SW 1271 (cell line): ENCODE measurements at regions not wholly inside any gene's neighbourhood (a gene's known extent, or its start where the extent isn't known, plus 50 kb on each side); places are given as distances from the start of the nearest gene placed in this dataset.

Experiments
- DNase-seq, 2 experiments: peaks; one replicate each; lab custom pipeline; 2025; lab: John Stamatoyannopoulos, UW

GRCh38 chrX:16222151-16222550 lies 54.9 kb downstream of the MAGEB17 start:
- DNase-seq: no peak

- DNase-seq: no peak
These were observed 56.1 kb downstream of the MAGEB17 start for GRCh38 chrX:16223385-16223784.

- DNase-seq: no peak
These were observed 71.9 kb downstream of the MAGEB17 start for GRCh38 chrX:16239211-16239610.

DNA sequence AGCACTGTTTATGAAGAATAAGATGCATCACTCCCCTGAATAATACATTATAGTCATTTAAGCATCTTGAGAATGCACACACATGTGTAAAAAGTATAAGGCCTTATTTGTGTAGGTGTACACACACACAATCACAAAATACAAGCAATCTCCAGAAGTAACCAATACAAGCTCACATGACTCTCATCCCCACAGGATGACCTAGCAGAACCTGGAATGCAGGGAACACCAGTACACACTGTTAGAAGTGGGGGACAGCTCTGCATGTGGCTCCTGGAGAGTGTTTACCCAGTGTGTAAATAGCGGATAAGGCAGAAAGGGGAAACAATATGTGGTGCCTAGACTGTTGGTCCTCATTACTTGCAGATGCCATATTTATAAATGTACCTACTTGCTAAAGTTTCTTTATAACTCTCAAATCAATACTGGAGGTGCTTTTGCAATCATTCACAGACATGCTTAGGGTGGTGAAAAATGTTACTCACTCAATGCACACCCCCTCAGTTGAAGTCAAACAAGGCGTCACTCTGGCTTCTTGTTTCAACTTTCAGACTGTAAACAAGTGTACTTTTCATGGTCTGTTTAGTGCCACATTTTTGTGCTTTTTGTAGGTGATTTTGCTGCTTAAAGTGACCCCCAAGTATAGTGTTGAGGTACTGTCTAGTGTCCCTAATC lies 73.1 kb downstream of the MAGEB17 start:
- no peak for DNase-seq

GRCh38 chrX:16240968-16241367 lies 73.7 kb downstream of the MAGEB17 start:
- no peak for DNase-seq

DNA sequence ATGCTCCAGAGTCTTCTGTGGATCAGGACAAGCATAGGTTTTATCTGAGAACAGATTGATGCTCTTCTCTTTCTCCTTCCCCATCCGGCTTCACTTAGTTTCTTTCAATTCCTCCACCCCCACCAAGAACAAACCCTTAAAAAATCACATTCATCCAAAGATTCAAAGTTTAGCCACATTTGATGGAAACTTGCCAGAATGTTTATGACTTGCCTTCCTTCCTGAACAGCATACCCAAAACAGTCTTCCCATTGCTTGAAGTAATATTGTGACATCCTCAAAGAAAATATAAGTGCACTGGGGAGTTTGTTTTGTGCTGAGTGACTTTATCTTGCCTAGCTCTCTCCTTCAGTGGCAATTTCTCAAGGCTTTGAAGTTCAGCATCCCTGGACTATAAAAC lies 83.0 kb downstream of the MAGEB17 start:
- no peak for DNase-seq

GRCh38 chrX:16251782-16252181 lies 84.5 kb downstream of the MAGEB17 start:
- no peak for DNase-seq

- DNase-seq: no peak
These were observed 91.6 kb downstream of the MAGEB17 start for GRCh38 chrX:16258882-16259281.

GRCh38 chrX:16267431-16267830 lies 100.2 kb downstream of the MAGEB17 start:
- no peak for DNase-seq

DNA sequence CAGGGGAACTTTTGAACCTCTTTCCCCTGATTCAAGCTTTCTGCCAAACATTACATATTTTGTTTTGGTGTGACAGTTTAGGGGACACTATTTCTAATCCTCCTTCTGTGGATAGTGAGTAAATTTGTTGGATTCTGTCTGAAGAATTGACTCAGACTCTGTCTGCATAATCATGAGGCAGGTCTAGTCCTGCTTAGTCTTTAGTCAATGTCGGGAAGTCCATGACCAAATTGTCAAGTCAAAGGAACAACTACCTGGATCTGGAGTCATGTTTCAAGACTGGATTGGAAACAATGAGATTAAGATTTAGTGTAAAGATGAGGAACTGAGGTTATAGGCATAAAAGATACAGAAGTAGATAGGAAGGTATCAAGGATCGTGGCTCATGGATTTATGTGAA lies 100.9 kb downstream of the MAGEB17 start:
- no peak for DNase-seq

DNA sequence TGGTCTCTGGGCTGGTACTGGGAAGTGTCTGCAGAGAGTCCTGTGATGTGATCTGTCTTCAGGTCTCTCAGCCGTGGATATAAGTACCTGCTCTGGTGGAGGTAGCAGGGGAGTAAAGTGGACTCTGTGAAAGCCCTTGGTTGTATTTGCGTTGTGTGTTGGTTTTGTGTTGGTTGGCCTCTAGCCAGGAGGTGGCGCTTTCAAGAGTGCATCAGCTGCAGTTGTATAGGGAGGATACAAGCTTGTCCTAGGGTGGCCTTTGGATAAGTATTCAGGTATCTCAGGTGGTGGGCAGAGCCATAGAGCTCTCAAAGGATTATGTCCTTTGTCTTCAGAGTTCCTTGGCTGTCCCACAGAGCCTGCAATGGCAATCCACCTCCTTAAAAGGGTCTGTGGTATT lies 111.6 kb downstream of the MAGEB17 start:
- no peak for DNase-seq

- DNase-seq: no peak
These were observed 114.9 kb downstream of the MAGEB17 start for GRCh38 chrX:16282209-16282608.

DNA sequence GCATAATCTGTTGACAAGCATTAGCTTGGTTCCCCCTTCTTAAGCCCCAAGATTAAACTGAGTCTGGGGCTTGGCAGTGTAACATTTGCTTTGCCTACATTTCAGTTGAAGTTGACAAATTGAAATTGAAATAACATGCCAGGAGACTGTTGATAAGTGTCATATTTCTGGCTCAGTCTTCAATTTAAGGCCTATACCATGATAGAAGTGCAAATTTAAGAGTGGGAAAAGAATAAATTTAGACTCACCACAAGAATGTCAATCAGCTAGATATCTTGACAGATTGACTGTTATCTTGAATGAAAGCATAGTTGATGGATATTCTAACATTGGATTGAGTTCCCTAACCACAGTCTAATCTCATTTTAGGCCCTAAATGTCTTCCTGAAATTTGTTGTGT lies 117.6 kb downstream of the MAGEB17 start:
- no peak for DNase-seq

- DNase-seq: no peak
These were observed 123.7 kb downstream of the MAGEB17 start for GRCh38 chrX:16290997-16291396.

DNA sequence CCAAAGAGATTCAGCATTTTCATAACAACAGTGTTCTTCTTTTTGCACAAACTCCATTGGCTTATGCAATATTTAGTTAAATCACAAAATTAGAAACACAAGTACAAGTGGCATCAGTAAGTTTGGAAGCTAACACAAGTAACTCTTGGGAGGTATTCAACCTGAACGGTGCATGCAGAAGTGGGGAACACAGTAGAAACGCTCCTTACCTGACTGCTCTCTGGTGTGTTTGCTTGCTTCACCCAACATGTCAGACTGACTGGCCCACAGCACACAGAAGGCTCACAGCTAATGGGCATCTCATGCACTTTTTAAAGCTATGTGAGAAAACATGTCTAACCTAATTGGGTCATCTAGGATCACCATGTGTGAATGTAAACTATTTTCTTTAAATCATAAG lies 133.6 kb downstream of the MAGEB17 start:
- no peak for DNase-seq

DNA sequence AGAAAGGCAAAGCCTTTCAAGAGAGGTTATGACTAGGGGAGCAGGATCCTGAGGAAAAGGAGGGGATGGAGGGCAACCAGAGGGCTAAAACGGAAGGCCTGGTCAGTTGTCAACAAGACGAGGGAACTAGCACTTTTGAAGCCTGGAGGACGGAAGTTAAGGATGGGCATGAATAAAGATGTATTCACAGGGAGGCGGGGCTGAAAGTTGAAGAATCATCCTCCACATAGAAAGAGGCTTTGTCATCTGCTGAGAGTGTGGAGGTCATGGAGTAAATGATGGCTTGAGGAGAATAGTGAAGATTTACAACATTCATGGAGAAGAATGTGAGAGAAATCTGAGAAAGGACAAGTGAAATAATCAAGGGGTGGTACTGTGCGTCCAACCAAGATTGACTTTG lies 137.5 kb downstream of the MAGEB17 start:
- no peak for DNase-seq

DNA sequence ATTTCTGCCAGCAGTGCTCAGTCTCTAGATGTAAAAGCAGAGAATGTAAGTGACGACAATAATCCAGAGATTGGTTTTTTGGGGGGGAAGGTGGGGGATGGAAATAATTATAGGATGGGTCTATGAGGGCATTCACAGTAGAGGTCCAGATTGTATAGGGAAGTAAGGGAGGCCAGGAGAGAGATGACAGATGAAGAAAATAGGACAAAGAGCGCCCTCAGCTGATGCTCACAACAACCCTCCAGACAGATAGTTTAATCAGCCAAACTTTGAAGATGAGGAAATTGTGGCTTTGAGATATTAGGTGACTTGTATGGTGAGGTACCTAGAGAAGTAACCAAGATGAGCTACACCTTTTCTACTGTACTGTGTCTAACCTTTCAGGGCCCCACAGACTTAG lies 137.9 kb downstream of the MAGEB17 start:
- DNase-seq: peak in 1 of 2 experiments; percentile 1

DNA sequence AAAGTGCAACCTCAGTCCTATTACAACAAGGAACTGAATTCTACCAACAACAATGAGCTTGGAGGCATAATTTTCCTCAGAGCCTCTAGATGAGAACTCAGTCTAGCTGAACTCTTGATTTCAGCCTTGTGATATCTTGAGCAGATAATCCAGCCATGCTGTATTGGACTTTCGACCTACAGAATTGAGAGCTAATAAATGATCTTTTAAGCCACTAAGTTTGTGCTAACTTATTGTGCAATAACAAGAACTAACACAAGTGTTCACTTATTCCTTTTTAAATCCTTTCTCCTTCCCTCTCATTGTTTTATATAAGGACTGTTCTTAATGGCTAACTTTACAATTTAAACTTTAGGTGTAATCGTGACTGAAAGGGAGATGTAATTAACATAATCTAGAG lies 140.7 kb downstream of the MAGEB17 start:
- no peak for DNase-seq

DNA sequence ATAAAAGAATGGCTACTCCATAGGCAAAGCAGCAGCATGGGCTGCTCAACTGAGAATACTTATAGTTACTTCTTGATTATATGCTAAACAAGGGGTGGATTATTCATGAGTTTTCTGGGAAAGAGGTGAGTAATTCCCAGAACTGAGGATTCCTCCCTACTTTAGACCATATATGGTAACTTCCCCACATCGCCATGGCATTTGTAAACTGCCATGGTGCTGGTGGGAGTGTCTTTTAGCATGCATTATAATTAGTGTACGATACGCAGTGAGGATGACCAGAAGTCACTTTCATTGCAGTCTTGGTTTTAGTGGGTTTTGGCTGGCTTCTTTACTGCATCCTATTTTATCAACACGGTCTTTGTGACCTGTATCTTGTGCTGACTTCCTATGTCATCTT lies 141.5 kb downstream of the MAGEB17 start:
- DNase-seq: no peak

DNA sequence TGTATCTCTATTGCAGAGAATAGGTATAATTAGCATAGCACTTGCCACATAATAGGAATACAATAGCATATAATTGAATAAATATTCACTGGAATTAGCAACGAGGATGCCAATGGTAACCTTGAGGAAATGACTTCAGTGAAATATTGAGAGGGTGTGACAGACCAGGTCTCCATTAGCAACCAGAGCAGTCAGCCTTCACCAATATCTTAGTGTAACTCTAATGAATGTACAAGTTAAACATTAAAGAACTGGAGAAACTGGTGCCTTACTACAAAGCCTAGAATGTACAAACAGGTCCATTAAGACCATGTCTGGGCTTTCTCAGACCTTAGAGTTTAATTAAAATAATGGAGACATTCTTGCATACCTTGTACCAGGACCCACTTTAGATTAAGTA lies 143.0 kb downstream of the MAGEB17 start:
- DNase-seq: no peak

DNA sequence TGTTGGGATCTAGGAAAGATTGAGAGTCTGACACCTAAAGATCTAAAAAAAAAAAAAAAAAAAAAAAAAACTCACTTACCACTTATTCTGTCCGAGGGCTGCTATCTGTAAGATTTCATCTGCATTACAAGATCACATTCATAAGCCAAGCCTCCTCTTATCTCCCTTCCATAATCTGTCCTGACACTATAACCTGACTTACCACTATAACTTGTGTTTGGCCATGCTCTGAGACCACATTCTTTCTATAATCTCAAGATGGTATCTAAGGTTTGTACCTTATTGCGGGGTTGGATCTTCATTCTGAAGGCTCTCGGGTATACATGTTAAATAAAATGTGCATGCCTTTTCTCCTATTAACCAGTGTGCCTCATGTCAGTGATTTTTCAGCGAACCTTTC lies 144.4 kb downstream of the MAGEB17 start:
- DNase-seq: no peak

- no peak for DNase-seq
These were observed 145.7 kb downstream of the MAGEB17 start for GRCh38 chrX:16312761-16313623.

- no peak for DNase-seq
These were observed 149.1 kb downstream of the MAGEB17 start for GRCh38 chrX:16316331-16316730.

DNA sequence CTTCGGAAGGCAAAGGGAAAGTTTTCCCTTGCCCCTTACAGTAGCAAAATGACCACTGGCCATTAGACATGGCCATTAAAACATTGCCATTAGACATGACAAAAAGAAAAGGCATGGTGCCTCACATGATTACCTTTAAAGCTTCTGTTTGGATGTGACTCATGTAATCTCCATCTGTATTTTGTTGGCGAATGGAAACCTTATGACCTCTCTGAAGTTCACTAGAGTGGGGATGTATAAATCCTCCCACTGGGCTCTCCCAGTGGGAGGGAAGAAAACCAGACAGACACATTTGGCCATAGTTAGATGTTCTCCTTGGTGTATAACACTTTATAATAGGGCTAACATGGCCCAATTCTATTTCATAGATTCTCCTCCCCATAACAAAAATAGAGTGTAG lies 152.6 kb downstream of the MAGEB17 start:
- DNase-seq: no peak
